ENCODE measurements at regions not wholly inside any gene's neighbourhood (a gene's known extent, or its start where the extent isn't known, plus 50 kb on each side); places are given as distances from the start of the nearest gene placed in this dataset.

GRCh38 chr6:79832723-79833122 lies 114.6 kb downstream of the ELOVL4 start:
- TF ChIP-seq, protein P1, sequence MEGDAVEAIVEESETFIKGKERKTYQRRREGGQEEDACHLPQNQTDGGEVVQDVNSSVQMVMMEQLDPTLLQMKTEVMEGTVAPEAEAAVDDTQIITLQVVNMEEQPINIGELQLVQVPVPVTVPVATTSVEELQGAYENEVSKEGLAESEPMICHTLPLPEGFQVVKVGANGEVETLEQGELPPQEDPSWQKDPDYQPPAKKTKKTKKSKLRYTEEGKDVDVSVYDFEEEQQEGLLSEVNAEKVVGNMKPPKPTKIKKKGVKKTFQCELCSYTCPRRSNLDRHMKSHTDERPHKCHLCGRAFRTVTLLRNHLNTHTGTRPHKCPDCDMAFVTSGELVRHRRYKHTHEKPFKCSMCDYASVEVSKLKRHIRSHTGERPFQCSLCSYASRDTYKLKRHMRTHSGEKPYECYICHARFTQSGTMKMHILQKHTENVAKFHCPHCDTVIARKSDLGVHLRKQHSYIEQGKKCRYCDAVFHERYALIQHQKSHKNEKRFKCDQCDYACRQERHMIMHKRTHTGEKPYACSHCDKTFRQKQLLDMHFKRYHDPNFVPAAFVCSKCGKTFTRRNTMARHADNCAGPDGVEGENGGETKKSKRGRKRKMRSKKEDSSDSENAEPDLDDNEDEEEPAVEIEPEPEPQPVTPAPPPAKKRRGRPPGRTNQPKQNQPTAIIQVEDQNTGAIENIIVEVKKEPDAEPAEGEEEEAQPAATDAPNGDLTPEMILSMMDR (optimal IDR thresholded peaks at IDR 0.05 in 1 of 3, IDR thresholded peaks at IDR 0.05 in 1 of 3, conservative IDR thresholded peaks at IDR 0.05 in 1 of 3; ENCODE audit: extremely low read depth in 1 of 3, insufficient read depth in 2 of 3, low read length in 3 of 3) = no peak
- TF ChIP-seq EZH2 (IDR thresholded peaks at IDR 0.05; ENCODE audit: low read length) = no peak

Data from keratinocyte (primary cell).